ENCODE measurements at regions not wholly inside any gene's neighbourhood (a gene's known extent, or its start where the extent isn't known, plus 50 kb on each side); places are given as distances from the start of the nearest gene placed in this dataset.
"Not testable (repeated sequence)": the region's sequence is repeated elsewhere in the genome, so short reads cannot be mapped to it uniquely, and the experiment has no call there.

GRCh38 chr17:33871720-33872540 lies 383.2 kb upstream of the CCL2 start:
- no peak for DNase-seq (ENCODE audit: low read depth)
- no peak overlapping the region for H3K4me3 ChIP-seq (ENCODE audit: low read depth, low read length)
- no peak for TF ChIP-seq CTCF (conservative IDR thresholded peaks at IDR 0.05; ENCODE audit: low read depth, low read length)

GRCh38 chr17:33873201-33873617 lies 381.9 kb upstream of the CCL2 start:
- no peak for TF ChIP-seq CTCF (conservative IDR thresholded peaks at IDR 0.05; ENCODE audit: low read depth, low read length)
- DNase-seq (ENCODE audit: low read depth): no peak
- H3K4me3 ChIP-seq (ENCODE audit: low read depth, low read length): no peak overlapping the region

- no peak for DNase-seq (ENCODE audit: low read depth)
- H3K4me3 ChIP-seq (ENCODE audit: low read depth, low read length): no peak overlapping the region
- TF ChIP-seq CTCF (conservative IDR thresholded peaks at IDR 0.05; ENCODE audit: low read depth, low read length): no peak
Observed at GRCh38 chr17:33874617-33875060, 380.4 kb upstream of the CCL2 start.

- no peak for DNase-seq (ENCODE audit: low read depth)
- no peak for TF ChIP-seq CTCF (conservative IDR thresholded peaks at IDR 0.05; ENCODE audit: low read depth, low read length)
- H3K4me3 ChIP-seq (ENCODE audit: low read depth, low read length): no peak overlapping the region
Observed at GRCh38 chr17:33875973-33876372, 379.1 kb upstream of the CCL2 start.

GRCh38 chr17:33882273-33882672 lies 372.8 kb upstream of the CCL2 start:
- not testable (repeated sequence) for DNase-seq (ENCODE audit: low read depth); H3K4me3 ChIP-seq (ENCODE audit: low read depth, low read length)

- not testable (repeated sequence) for DNase-seq (ENCODE audit: low read depth); H3K4me3 ChIP-seq (ENCODE audit: low read depth, low read length)
Observed at GRCh38 chr17:33882677-33883076, 372.4 kb upstream of the CCL2 start.

- no peak overlapping the region for H3K4me3 ChIP-seq (ENCODE audit: low read depth, low read length)
- no peak for TF ChIP-seq CTCF (conservative IDR thresholded peaks at IDR 0.05; ENCODE audit: low read depth, low read length)
- DNase-seq (ENCODE audit: low read depth): no peak
Observed at GRCh38 chr17:33888455-33888854, 366.6 kb upstream of the CCL2 start.

GRCh38 chr17:33889040-33889439 lies 366.0 kb upstream of the CCL2 start:
- no peak overlapping the region for H3K4me3 ChIP-seq (ENCODE audit: low read depth, low read length)
- no peak for DNase-seq (ENCODE audit: low read depth)
- no peak for TF ChIP-seq CTCF (conservative IDR thresholded peaks at IDR 0.05; ENCODE audit: low read depth, low read length)
